HEK293 (cell line): ENCODE measurements at regions not wholly inside any gene's neighbourhood (a gene's known extent, or its start where the extent isn't known, plus 50 kb on each side); places are given as distances from the start of the nearest gene placed in this dataset.

Experiments used
- CTCF ChIA-PET: fragments of 350-600 bp; formaldehyde crosslinking; extraction: SDS; loops from one replicate; lab custom pipeline; 2021; ENCODE audit warnings: antibody characterized with exemption; lab: Yijun Ruan, JAX
- POLR2A ChIA-PET: fragments of 300-600 bp; formaldehyde crosslinking; extraction: SDS; loops from one replicate; lab custom pipeline; 2020; ENCODE audit warnings: antibody characterized with exemption, inconsistent platforms; lab: Yijun Ruan, JAX
- H3K27ac ChIP-seq: fragments of 200-500 bp; sonication (Bioruptor generic); 2 replicates; pipeline ENCODE4 v1.5.1; 2014; ENCODE audit warnings: low read depth, low read length, control low read depth, inconsistent platforms; ENCODE audit errors: extremely low read depth
- H3K36me3 ChIP-seq, 2 experiments: fragments of 200-500 bp in 1 of 2; sonication (Bioruptor generic) in 1 of 2; 1 replicate in 1 of 2; 2 replicates in 1 of 2; pipeline ENCODE4 v1.5.1; 2014 to 2017; ENCODE audit warnings: inconsistent platforms in 2 of 2, low read length in 2 of 2; ENCODE audit not compliant: control insufficient read depth in 2 of 2, insufficient read depth in 1 of 2
- H3K4me1 ChIP-seq: fragments of 200-500 bp; sonication (Bioruptor generic); 2 replicates; pipeline ENCODE4 v1.5.1; 2014; ENCODE audit warnings: mild to moderate bottlenecking, low read length, inconsistent platforms; ENCODE audit not compliant: control insufficient read depth, insufficient read depth
- H3K4me3 ChIP-seq: 2 replicates; pipeline ENCODE4 v1.5.1; 2011; ENCODE audit warnings: low read depth, mild to moderate bottlenecking, control low read depth, low read length, moderate library complexity
- H3K9me3 ChIP-seq: fragments of 200-500 bp; sonication (Bioruptor generic); 2 replicates; pipeline ENCODE4 v1.5.1; 2014; ENCODE audit warnings: low read depth, low read length, inconsistent platforms; ENCODE audit not compliant: control insufficient read depth, insufficient read depth
- EGR2 ChIP-seq: fragments of 450-650 bp; formaldehyde crosslinking; IDR thresholded peaks from 2 replicates; pipeline ENCODE4 v1.5.1; 2016; ENCODE audit warnings: low read depth, missing biosample characterization, missing genetic modification characterization
- HIC1 ChIP-seq: fragments of 450-650 bp; formaldehyde crosslinking; IDR thresholded peaks from 2 replicates; pipeline ENCODE4 v1.5.1; 2016; ENCODE audit warnings: missing biosample characterization, missing genetic modification characterization
- KLF1 ChIP-seq: fragments of 450-650 bp; formaldehyde crosslinking; IDR thresholded peaks from 2 replicates; pipeline ENCODE4 v1.5.1; 2016; ENCODE audit warnings: missing biosample characterization, missing genetic modification characterization
- KLF7 ChIP-seq: fragments of 450-650 bp; formaldehyde crosslinking; IDR thresholded peaks from 2 replicates; pipeline ENCODE4 v1.5.1; 2016; ENCODE audit warnings: missing biosample characterization, missing genetic modification characterization, borderline replicate concordance
- KLF8 ChIP-seq: fragments of 450-650 bp; formaldehyde crosslinking; IDR thresholded peaks from 2 replicates; pipeline ENCODE4 v1.5.1; 2016; ENCODE audit warnings: missing biosample characterization, missing genetic modification characterization
- SETDB1 ChIP-seq: IDR thresholded peaks from one replicate; pipeline ENCODE4 v1.6.1; 2017; ENCODE audit warnings: mild to moderate bottlenecking, low read length, moderate library complexity, mixed read lengths; ENCODE audit not compliant: insufficient read length
- ZBTB20 ChIP-seq: fragments of 450-650 bp; formaldehyde crosslinking; IDR thresholded peaks from 2 replicates; pipeline ENCODE4 v1.5.1; 2016; ENCODE audit warnings: missing biosample characterization, missing genetic modification characterization
- ZBTB44 ChIP-seq: fragments of 450-650 bp; IDR thresholded peaks from 2 replicates; pipeline ENCODE4 v1.5.1; 2018; ENCODE audit warnings: missing biosample characterization, mild to moderate bottlenecking, missing genetic modification characterization
- ZEB2 ChIP-seq: fragments of 450-650 bp; formaldehyde crosslinking; IDR thresholded peaks from 2 replicates; pipeline ENCODE4 v1.5.1; 2016; ENCODE audit warnings: missing biosample characterization, missing genetic modification characterization
- ZNF146 ChIP-seq: fragments of 450-650 bp; formaldehyde crosslinking; IDR thresholded peaks from 2 replicates; pipeline ENCODE4 v1.5.1; 2016; ENCODE audit warnings: missing biosample characterization, missing genetic modification characterization
- ZNF274 ChIP-seq, 2 experiments: fragments of 200-500 bp in 1 of 2; fragments of 450-650 bp in 1 of 2; sonication (Bioruptor generic) in 1 of 2; formaldehyde crosslinking in 1 of 2; IDR thresholded peaks; 2 replicates each; pipeline versions ENCODE4 v1.5.1 to v1.6.1; 2014 to 2016; ENCODE audit warnings: borderline replicate concordance in 1 of 2, inconsistent platforms in 1 of 2, low read length in 1 of 2, missing biosample characterization in 1 of 2, missing genetic modification characterization in 1 of 2
- ZNF366 ChIP-seq: fragments of 450-650 bp; formaldehyde crosslinking; conservative IDR thresholded peaks from 2 replicates; pipeline ENCODE4 v1.5.1; 2016; ENCODE audit warnings: missing biosample characterization, missing genetic modification characterization
- ZNF426 ChIP-seq: fragments of 450-650 bp; formaldehyde crosslinking; IDR thresholded peaks from 2 replicates; pipeline ENCODE4 v1.5.1; 2017; ENCODE audit warnings: missing biosample characterization, missing genetic modification characterization, mild to moderate bottlenecking, inconsistent platforms, moderate library complexity
- ZNF473 ChIP-seq: fragments of 450-650 bp; formaldehyde crosslinking; IDR thresholded peaks from 2 replicates; pipeline ENCODE4 v1.5.1; 2017; ENCODE audit warnings: missing biosample characterization, missing genetic modification characterization
- ZNF501 ChIP-seq: fragments of 450-650 bp; formaldehyde crosslinking; IDR thresholded peaks from 2 replicates; pipeline ENCODE4 v1.5.1; 2016; ENCODE audit warnings: missing biosample characterization, missing genetic modification characterization
- ZNF558 ChIP-seq: fragments of 450-650 bp; formaldehyde crosslinking; IDR thresholded peaks from 2 replicates; pipeline ENCODE4 v1.5.1; 2016; ENCODE audit warnings: missing biosample characterization, missing genetic modification characterization
- ZNF626 ChIP-seq: fragments of 450-650 bp; sonication (Bioruptor Pico); formaldehyde crosslinking; IDR thresholded peaks from 2 replicates; pipeline ENCODE4 v1.5.1; 2018; ENCODE audit warnings: missing biosample characterization, missing genetic modification characterization, inconsistent platforms
- ZNF629 ChIP-seq: fragments of 450-650 bp; formaldehyde crosslinking; IDR thresholded peaks from 2 replicates; pipeline ENCODE4 v1.5.1; 2017; ENCODE audit warnings: missing biosample characterization, missing genetic modification characterization
- ZNF785 ChIP-seq: fragments of 450-650 bp; formaldehyde crosslinking; IDR thresholded peaks from 2 replicates; pipeline ENCODE4 v1.5.1; 2016; ENCODE audit warnings: missing biosample characterization, missing genetic modification characterization
- ZSCAN30 ChIP-seq: fragments of 450-650 bp; IDR thresholded peaks from 2 replicates; pipeline ENCODE4 v1.5.1; 2018; ENCODE audit warnings: missing biosample characterization, mild to moderate bottlenecking, missing genetic modification characterization, moderate library complexity
- TF ChIP-seq, protein P1 (sequence below): fragments of 450-650 bp; formaldehyde crosslinking; IDR thresholded peaks from 2 replicates; pipeline ENCODE4 v1.5.1; 2016; ENCODE audit warnings: missing biosample characterization, missing genetic modification characterization
- TF ChIP-seq, protein P2 (sequence below): fragments of 450-650 bp; formaldehyde crosslinking; IDR thresholded peaks from 2 replicates; pipeline ENCODE4 v1.5.0; 2017; ENCODE audit warnings: missing biosample characterization, missing genetic modification characterization, borderline replicate concordance
- TF ChIP-seq, protein P3 (sequence below): fragments of 450-650 bp; formaldehyde crosslinking; IDR thresholded peaks from 2 replicates; pipeline ENCODE4 v1.5.1; 2016; ENCODE audit warnings: missing biosample characterization, missing genetic modification characterization
- TF ChIP-seq, protein P4 (sequence below): fragments of 450-650 bp; formaldehyde crosslinking; IDR thresholded peaks from 2 replicates; pipeline ENCODE4 v1.5.1; 2016; ENCODE audit warnings: missing biosample characterization, missing genetic modification characterization, low read depth

DNA sequence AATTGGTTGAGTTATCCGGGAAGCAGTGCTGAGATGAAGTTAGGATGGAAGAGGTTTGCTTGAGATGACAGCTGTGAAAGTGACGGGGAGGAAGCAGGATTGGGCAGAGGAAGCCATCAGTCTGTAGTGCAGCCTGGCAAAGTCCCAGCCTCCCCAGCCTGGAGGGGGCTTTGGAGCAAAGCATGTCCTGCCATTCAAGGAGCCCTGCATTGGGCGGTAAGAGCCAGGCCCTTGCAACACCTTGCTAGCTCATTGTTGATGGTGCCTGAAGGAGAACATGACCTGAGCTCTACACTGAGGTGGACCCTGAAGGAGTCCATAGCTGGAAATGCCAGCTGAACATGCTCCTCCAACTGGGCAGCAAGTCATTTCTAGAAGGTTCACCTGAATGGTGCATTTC is 228.9 kb downstream of the ACKR3 start:
- H3K27ac ChIP-seq, result no peak overlapping the region
- no peaks in the 10 kb centered on the region for H3K9me3 ChIP-seq
- TF ChIP-seq ZNF626 (no peak), ZNF426 (no peak), ZNF785 (tag by site-specific recombination) (no peak), KLF8 (no peak), KLF1 (tag by site-specific recombination) (no peak), ZBTB44 (tag by site-specific recombination) (no peak), ZNF366 (tag by site-specific recombination) (no peak), ZBTB20 (tag by site-specific recombination) (no peak), EGR2 (no peak), ZNF146 (tag by site-specific recombination) (no peak), ZNF473 (tag by site-specific recombination) (no peak), ZNF274 (IDR thresholded peaks at IDR 0.05; ENCODE audit: low read length) (no peak), ZNF274 (tag by site-specific recombination; IDR thresholded peaks at IDR 0.05; ENCODE audit: borderline replicate concordance) (no peak)
- TF ChIP-seq, protein P1, sequence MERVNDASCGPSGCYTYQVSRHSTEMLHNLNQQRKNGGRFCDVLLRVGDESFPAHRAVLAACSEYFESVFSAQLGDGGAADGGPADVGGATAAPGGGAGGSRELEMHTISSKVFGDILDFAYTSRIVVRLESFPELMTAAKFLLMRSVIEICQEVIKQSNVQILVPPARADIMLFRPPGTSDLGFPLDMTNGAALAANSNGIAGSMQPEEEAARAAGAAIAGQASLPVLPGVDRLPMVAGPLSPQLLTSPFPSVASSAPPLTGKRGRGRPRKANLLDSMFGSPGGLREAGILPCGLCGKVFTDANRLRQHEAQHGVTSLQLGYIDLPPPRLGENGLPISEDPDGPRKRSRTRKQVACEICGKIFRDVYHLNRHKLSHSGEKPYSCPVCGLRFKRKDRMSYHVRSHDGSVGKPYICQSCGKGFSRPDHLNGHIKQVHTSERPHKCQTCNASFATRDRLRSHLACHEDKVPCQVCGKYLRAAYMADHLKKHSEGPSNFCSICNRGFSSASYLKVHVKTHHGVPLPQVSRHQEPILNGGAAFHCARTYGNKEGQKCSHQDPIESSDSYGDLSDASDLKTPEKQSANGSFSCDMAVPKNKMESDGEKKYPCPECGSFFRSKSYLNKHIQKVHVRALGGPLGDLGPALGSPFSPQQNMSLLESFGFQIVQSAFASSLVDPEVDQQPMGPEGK (tag by site-specific recombination), result no peak
- TF ChIP-seq, protein P2, sequence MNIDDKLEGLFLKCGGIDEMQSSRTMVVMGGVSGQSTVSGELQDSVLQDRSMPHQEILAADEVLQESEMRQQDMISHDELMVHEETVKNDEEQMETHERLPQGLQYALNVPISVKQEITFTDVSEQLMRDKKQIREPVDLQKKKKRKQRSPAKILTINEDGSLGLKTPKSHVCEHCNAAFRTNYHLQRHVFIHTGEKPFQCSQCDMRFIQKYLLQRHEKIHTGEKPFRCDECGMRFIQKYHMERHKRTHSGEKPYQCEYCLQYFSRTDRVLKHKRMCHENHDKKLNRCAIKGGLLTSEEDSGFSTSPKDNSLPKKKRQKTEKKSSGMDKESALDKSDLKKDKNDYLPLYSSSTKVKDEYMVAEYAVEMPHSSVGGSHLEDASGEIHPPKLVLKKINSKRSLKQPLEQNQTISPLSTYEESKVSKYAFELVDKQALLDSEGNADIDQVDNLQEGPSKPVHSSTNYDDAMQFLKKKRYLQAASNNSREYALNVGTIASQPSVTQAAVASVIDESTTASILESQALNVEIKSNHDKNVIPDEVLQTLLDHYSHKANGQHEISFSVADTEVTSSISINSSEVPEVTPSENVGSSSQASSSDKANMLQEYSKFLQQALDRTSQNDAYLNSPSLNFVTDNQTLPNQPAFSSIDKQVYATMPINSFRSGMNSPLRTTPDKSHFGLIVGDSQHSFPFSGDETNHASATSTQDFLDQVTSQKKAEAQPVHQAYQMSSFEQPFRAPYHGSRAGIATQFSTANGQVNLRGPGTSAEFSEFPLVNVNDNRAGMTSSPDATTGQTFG (tag by site-specific recombination), result no peak
- no peaks in the 10 kb centered on the region for H3K36me3 ChIP-seq
- no peaks in the 10 kb centered on the region for H3K4me1 ChIP-seq
- no peak overlapping the region for H3K4me3 ChIP-seq
- ChIA-PET POLR2A (no interaction called here), CTCF (interaction anchor here (0.5 kb wide), 1 partner anchor 393 kb away, joined by 4 read pairs; no protein-coding TSS in a partner anchor)

- POLR2A ChIA-PET, result no interaction called here
- H3K27ac ChIP-seq, result no peak overlapping the region
- no peaks in the 10 kb centered on the region for H3K36me3 ChIP-seq
- no peak for TF ChIP-seq SETDB1
- no peak for TF ChIP-seq ZSCAN30 (tag by site-specific recombination)
- no peak for TF ChIP-seq ZNF501
- TF ChIP-seq HIC1 (tag by site-specific recombination), result no peak
- TF ChIP-seq, protein P3, sequence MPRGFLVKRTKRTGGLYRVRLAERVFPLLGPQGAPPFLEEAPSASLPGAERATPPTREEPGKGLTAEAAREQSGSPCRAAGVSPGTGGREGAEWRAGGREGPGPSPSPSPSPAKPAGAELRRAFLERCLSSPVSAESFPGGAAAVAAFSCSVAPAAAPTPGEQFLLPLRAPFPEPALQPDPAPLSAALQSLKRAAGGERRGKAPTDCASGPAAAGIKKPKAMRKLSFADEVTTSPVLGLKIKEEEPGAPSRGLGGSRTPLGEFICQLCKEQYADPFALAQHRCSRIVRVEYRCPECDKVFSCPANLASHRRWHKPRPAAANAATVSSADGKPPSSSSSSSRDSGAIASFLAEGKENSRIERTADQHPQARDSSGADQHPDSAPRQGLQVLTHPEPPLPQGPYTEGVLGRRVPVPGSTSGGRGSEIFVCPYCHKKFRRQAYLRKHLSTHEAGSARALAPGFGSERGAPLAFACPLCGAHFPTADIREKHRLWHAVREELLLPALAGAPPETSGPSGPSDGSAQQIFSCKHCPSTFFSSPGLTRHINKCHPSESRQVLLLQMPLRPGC, result no peak
- no peak for TF ChIP-seq KLF7 (tag by site-specific recombination)
- TF ChIP-seq ZNF629 (tag by site-specific recombination), result no peak
- no peak for TF ChIP-seq ZEB2 (tag by site-specific recombination)
- TF ChIP-seq, protein P4, sequence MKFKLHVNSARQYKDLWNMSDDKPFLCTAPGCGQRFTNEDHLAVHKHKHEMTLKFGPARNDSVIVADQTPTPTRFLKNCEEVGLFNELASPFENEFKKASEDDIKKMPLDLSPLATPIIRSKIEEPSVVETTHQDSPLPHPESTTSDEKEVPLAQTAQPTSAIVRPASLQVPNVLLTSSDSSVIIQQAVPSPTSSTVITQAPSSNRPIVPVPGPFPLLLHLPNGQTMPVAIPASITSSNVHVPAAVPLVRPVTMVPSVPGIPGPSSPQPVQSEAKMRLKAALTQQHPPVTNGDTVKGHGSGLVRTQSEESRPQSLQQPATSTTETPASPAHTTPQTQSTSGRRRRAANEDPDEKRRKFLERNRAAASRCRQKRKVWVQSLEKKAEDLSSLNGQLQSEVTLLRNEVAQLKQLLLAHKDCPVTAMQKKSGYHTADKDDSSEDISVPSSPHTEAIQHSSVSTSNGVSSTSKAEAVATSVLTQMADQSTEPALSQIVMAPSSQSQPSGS, result no peak
- no peak for TF ChIP-seq ZNF558 (tag by site-specific recombination)
- H3K9me3 ChIP-seq, result no peaks in the 10 kb centered on the region
- H3K4me1 ChIP-seq, result no peaks in the 10 kb centered on the region
- CTCF ChIA-PET, result interaction anchor here (0.5 to 0.6 kb wide), 2 partner anchors 80 to 392 kb away, joined by 3 to 4 read pairs; no protein-coding TSS in a partner anchor
- no peak overlapping the region for H3K4me3 ChIP-seq
Measured at GRCh38 chr2:236799391-236800026, 229.9 kb downstream of the ACKR3 start.
